ENCODE measurements at regions not wholly inside any gene's neighbourhood (a gene's known extent, or its start where the extent isn't known, plus 50 kb on each side); places are given as distances from the start of the nearest gene placed in this dataset.

DNA sequence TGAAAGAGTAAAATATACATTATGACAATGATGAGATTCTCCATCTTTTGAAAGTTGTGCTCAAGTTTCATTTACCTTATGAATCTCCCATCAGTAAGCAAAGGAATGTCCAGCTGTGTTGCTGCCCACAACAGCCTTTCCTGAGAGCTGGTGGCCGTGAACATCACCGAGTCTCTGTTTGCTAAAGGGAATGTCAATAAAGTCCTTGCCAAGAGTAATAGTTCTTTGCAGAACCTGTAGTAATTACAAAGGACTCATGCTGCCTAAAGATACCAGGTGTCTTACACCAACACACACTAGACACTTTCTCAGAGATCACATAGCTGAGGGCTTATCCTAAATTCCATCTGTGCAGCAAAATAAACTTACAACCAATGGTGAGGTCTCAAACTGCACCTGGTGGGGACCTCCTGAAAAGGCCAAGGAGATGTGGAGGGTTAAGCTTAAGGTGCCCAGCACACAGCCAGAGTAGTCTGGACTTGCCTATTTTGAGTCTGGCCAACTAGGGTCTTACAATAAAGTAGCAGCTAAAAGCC, 111.1 kb upstream of the DAPK1 start:
- Histone ChIP-seq H3K27ac (ENCODE audit: insufficient read depth, low read depth, low read length) (no peak overlapping the region), H3K4me2 (ENCODE audit: insufficient read depth, low read length) (no peak overlapping the region), H3K9me3 (replicated peaks; ENCODE audit: control insufficient read depth, insufficient read depth, low read length) (no peaks in the 10 kb centered on the region), H3K4me1 (ENCODE audit: control insufficient read depth, extremely low read depth, insufficient read depth, low read length) (no peaks in the 10 kb centered on the region), H2AFZ (ENCODE audit: low read depth, low read length) (no peak overlapping the region), H3K4me3 (replicated peaks in 1 of 3; ENCODE audit: insufficient read depth in 1 of 3, low read depth in 1 of 3, low read length in 3 of 3) (no peak overlapping the region), H3K27me3 (ENCODE audit: control insufficient read depth in 2 of 2, insufficient read depth in 2 of 2, low read length in 2 of 2) (no peaks in the 10 kb centered on the region), H3K36me3 (ENCODE audit: control insufficient read depth in 2 of 2, extremely low read depth in 1 of 2, insufficient read depth in 2 of 2, low read length in 2 of 2) (no peaks in the 10 kb centered on the region), H3K9me1 (replicated peaks; ENCODE audit: control insufficient read depth, extremely low read depth, insufficient read depth, low read length) (no peaks in the 10 kb centered on the region), H3K9ac (replicated peaks; ENCODE audit: extremely low read depth, insufficient read depth, low read length) (no peak overlapping the region), H4K20me1 (replicated peaks; ENCODE audit: control insufficient read depth, extremely low read depth, insufficient read depth, low read length) (no peaks in the 10 kb centered on the region), H3K79me2 (ENCODE audit: control insufficient read depth, insufficient read depth, low read length) (no peaks in the 10 kb centered on the region)
- BruUV-seq (replicated peaks), result no TSS peak
- no peak for DNase-seq (ENCODE audit: low read depth, low spot score)
- dilution Hi-C loops (cut with MboI; ENCODE audit: extremely low pct_ligation_motif_present, low sequenced_read_pairs) (no loop called here), intact Hi-C loops (cut with micrococcal nuclease) (no loop called here)
- ChIA-PET CTCF (interaction anchor here (0.7 to 1.4 kb wide), 2 partner anchors 18 to 476 kb away, joined by 4 read pairs; no protein-coding TSS in a partner anchor), POLR2A (no interaction called here)
- no peak for TF ChIP-seq GATA2 (IDR thresholded peaks at IDR 0.05; ENCODE audit: insufficient read depth, insufficient read length, low read depth, low read length)
- no peak for TF ChIP-seq FOS (IDR thresholded peaks at IDR 0.05; ENCODE audit: borderline replicate concordance, insufficient read depth, low read length)
- no peak for FAIRE-seq

- dilution Hi-C loops (cut with MboI; ENCODE audit: extremely low pct_ligation_motif_present, low sequenced_read_pairs) (no loop called here), intact Hi-C loops (cut with micrococcal nuclease) (no loop called here)
- ChIA-PET CTCF (interaction anchor here (0.7 to 1.4 kb wide), 2 partner anchors 19 to 476 kb away, joined by 4 read pairs; no protein-coding TSS in a partner anchor), POLR2A (no interaction called here)
- Histone ChIP-seq H3K4me1 (ENCODE audit: control insufficient read depth, extremely low read depth, insufficient read depth, low read length) (no peaks in the 10 kb centered on the region), H3K4me2 (ENCODE audit: insufficient read depth, low read length) (no peak overlapping the region), H2AFZ (ENCODE audit: low read depth, low read length) (no peak overlapping the region), H4K20me1 (replicated peaks; ENCODE audit: control insufficient read depth, extremely low read depth, insufficient read depth, low read length) (no peaks in the 10 kb centered on the region), H3K9me1 (replicated peaks; ENCODE audit: control insufficient read depth, extremely low read depth, insufficient read depth, low read length) (no peaks in the 10 kb centered on the region), H3K79me2 (ENCODE audit: control insufficient read depth, insufficient read depth, low read length) (no peaks in the 10 kb centered on the region), H3K9me3 (replicated peaks; ENCODE audit: control insufficient read depth, insufficient read depth, low read length) (no peaks in the 10 kb centered on the region), H3K9ac (replicated peaks; ENCODE audit: extremely low read depth, insufficient read depth, low read length) (no peak overlapping the region), H3K27me3 (ENCODE audit: control insufficient read depth in 2 of 2, insufficient read depth in 2 of 2, low read length in 2 of 2) (no peaks in the 10 kb centered on the region), H3K27ac (ENCODE audit: insufficient read depth, low read depth, low read length) (no peak overlapping the region), H3K4me3 (replicated peaks in 1 of 3; ENCODE audit: insufficient read depth in 1 of 3, low read depth in 1 of 3, low read length in 3 of 3) (no peak overlapping the region), H3K36me3 (ENCODE audit: control insufficient read depth in 2 of 2, extremely low read depth in 1 of 2, insufficient read depth in 2 of 2, low read length in 2 of 2) (no peaks in the 10 kb centered on the region)
- no peak for FAIRE-seq
- no peak for DNase-seq (ENCODE audit: low read depth, low spot score)
- BruUV-seq (replicated peaks), result no TSS peak
- TF ChIP-seq POLR2AphosphoS5 (IDR thresholded peaks at IDR 0.05; ENCODE audit: insufficient read depth, low read depth, low read length) (no peak), MAX (IDR thresholded peaks at IDR 0.05; ENCODE audit: insufficient read depth, insufficient read length) (no peak), EZH2 (IDR thresholded peaks at IDR 0.05; ENCODE audit: borderline replicate concordance, low read depth, low read length, severe bottlenecking) (no peak), JUN (IDR thresholded peaks at IDR 0.05; ENCODE audit: borderline replicate concordance, insufficient read depth, insufficient read length, low read depth) (no peak), GATA2 (IDR thresholded peaks at IDR 0.05; ENCODE audit: insufficient read depth, insufficient read length, low read depth, low read length) (no peak), FOS (IDR thresholded peaks at IDR 0.05; ENCODE audit: borderline replicate concordance, insufficient read depth, low read length) (no peak), MYC (IDR thresholded peaks at IDR 0.05; ENCODE audit: low read depth, low read length) (no peak), POLR2A (IDR thresholded peaks at IDR 0.05; ENCODE audit: low read depth, low read length) (no peak)
- TF ChIP-seq, protein P1, sequence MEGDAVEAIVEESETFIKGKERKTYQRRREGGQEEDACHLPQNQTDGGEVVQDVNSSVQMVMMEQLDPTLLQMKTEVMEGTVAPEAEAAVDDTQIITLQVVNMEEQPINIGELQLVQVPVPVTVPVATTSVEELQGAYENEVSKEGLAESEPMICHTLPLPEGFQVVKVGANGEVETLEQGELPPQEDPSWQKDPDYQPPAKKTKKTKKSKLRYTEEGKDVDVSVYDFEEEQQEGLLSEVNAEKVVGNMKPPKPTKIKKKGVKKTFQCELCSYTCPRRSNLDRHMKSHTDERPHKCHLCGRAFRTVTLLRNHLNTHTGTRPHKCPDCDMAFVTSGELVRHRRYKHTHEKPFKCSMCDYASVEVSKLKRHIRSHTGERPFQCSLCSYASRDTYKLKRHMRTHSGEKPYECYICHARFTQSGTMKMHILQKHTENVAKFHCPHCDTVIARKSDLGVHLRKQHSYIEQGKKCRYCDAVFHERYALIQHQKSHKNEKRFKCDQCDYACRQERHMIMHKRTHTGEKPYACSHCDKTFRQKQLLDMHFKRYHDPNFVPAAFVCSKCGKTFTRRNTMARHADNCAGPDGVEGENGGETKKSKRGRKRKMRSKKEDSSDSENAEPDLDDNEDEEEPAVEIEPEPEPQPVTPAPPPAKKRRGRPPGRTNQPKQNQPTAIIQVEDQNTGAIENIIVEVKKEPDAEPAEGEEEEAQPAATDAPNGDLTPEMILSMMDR (IDR thresholded peaks at IDR 0.05; ENCODE audit: extremely low read depth in 1 of 2, insufficient read depth in 1 of 2, low read depth in 1 of 2, low read length in 2 of 2), result no peak
Observed at GRCh38 chr9:87387351-87388011, 110.2 kb upstream of the DAPK1 start.

Data from endothelial cell of umbilical vein (primary cell).